HG03520 (cell line): ENCODE measurements at regions not wholly inside any gene's neighbourhood (a gene's known extent, or its start where the extent isn't known, plus 50 kb on each side); places are given as distances from the start of the nearest gene placed in this dataset.

Source experiments
- ATAC-seq: cut with Tn5 transposase; IDR thresholded peaks from one replicate; pipeline ENCODE4 v1.9.1; 2021; ENCODE audit warnings: mild to moderate bottlenecking, moderate library complexity; ENCODE audit not compliant: unreplicated experiment

GRCh38 chr11:115721296-115721995 lies 217.2 kb upstream of the CADM1 start:
- ATAC-seq = no peak

GRCh38 chr11:115720602-115721245 lies 216.5 kb upstream of the CADM1 start:
- ATAC-seq = no peak

- ATAC-seq = no peak
Measured at GRCh38 chr11:115718945-115719344, 214.7 kb upstream of the CADM1 start.

- ATAC-seq = no peak
Measured at GRCh38 chr11:115718106-115718505, 213.9 kb upstream of the CADM1 start.

GRCh38 chr11:115716601-115717529 lies 212.7 kb upstream of the CADM1 start:
- ATAC-seq = no peak

GRCh38 chr11:115716080-115716479 lies 211.9 kb upstream of the CADM1 start:
- ATAC-seq = no peak

GRCh38 chr11:115715251-115715770 lies 211.1 kb upstream of the CADM1 start:
- no peak for ATAC-seq

- no peak for ATAC-seq
Measured at GRCh38 chr11:115712296-115712695, 208.1 kb upstream of the CADM1 start.

- no peak for ATAC-seq
Measured at GRCh38 chr11:115710980-115711379, 206.8 kb upstream of the CADM1 start.

- no peak for ATAC-seq
Measured at GRCh38 chr11:115710426-115710825, 206.2 kb upstream of the CADM1 start.

GRCh38 chr11:115709297-115709696 lies 205.1 kb upstream of the CADM1 start:
- no peak for ATAC-seq

GRCh38 chr11:115707180-115707905 lies 203.1 kb upstream of the CADM1 start:
- ATAC-seq = no peak

GRCh38 chr11:115706626-115707135 lies 202.5 kb upstream of the CADM1 start:
- no peak for ATAC-seq

GRCh38 chr11:115705200-115705599 lies 201.0 kb upstream of the CADM1 start:
- ATAC-seq = no peak

- no peak for ATAC-seq
Measured at GRCh38 chr11:115700981-115701875, 197.0 kb upstream of the CADM1 start.

- ATAC-seq = no peak
Measured at GRCh38 chr11:115700496-115700895, 196.3 kb upstream of the CADM1 start.

- ATAC-seq = no peak
Measured at GRCh38 chr11:115699733-115700132, 195.5 kb upstream of the CADM1 start.

- ATAC-seq = no peak
Measured at GRCh38 chr11:115699326-115699725, 195.1 kb upstream of the CADM1 start.

GRCh38 chr11:115698243-115698642 lies 194.0 kb upstream of the CADM1 start:
- no peak for ATAC-seq
